NCI-H69 (cell line): ENCODE measurements at regions not wholly inside any gene's neighbourhood (a gene's known extent, or its start where the extent isn't known, plus 50 kb on each side); places are given as distances from the start of the nearest gene placed in this dataset.

Experiments
- DNase-seq: peaks from one replicate; lab custom pipeline; 2025; lab: John Stamatoyannopoulos, UW

- no peak for DNase-seq
These were observed 84.8 kb upstream of the PHF14 start for GRCh38 chr7:10888861-10889260.

- DNase-seq: peak; percentile 91
These were observed 84.3 kb upstream of the PHF14 start for GRCh38 chr7:10889266-10889898.

- DNase-seq: peak; percentile 16
These were observed 65.1 kb upstream of the PHF14 start for GRCh38 chr7:10908600-10908999.

- no peak for DNase-seq
These were observed 63.2 kb upstream of the PHF14 start for GRCh38 chr7:10910447-10910846.

GRCh38 chr7:10912077-10912476, 61.6 kb upstream of the PHF14 start:
- DNase-seq: no peak

GRCh38 chr7:10913457-10913856, 60.2 kb upstream of the PHF14 start:
- DNase-seq: no peak

- peak; percentile 18 for DNase-seq
These were observed 55.5 kb upstream of the PHF14 start for GRCh38 chr7:10918093-10918590.

GRCh38 chr7:10919923-10920322, 53.7 kb upstream of the PHF14 start:
- DNase-seq: no peak
